ENCODE measurements at regions not wholly inside any gene's neighbourhood (a gene's known extent, or its start where the extent isn't known, plus 50 kb on each side); places are given as distances from the start of the nearest gene placed in this dataset.
A peak's percentile ranks its signal among the peaks of the same experiment; 100 is the strongest.
"Not testable (repeated sequence)": the region's sequence is repeated elsewhere in the genome, so short reads cannot be mapped to it uniquely, and the experiment has no call there.

DNA sequence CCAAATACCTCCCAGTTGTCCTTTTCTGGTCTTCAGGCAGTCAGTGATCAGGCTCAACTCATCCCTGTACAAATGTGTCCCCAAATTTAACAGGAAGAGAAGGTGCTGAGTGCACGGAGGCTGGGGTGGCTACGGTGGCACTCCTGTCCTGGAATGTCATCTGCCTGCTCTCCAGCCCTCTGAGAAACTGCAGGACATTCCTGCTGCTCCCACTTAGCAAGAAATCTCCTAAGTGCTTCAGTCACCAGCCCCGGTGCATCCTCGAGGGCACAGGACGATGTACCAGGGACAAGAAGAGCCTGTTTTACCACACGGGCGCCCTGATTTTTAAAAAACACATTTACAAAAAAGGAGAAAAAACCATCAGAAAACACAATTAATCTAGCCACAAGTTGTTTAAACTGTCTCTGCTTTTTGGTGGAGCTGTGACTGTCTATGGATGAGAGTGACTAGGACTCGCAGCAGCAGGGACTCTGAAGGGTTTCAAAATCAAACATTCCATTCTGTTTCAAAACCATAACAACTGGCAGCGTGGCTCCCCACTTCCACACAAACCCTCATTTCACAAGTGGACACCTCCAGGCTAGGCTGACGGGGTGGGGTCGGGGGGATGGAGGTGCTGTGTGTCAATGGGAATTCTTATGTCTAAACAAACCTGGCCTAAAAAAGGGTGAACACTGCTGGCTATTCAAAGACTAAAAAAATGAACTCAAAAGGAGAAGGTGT is 65.3 kb upstream of the CNEP1R1 start:
- DNase-seq = no peak
- no CpG with 5 or more reads among the region's 11 CpGs for WGBS (ENCODE audit: insufficient coverage, low lambda C conversion rate)
- no peaks in the 10 kb centered on the region for H3K9me3 ChIP-seq (ENCODE audit: control insufficient read depth, low read depth, low read length)
- no peaks in the 10 kb centered on the region for H3K36me3 ChIP-seq (ENCODE audit: control insufficient read depth, insufficient read depth, low read length)
- no peak overlapping the region for H3K27ac ChIP-seq (ENCODE audit: low read length)
- H3K4me3 ChIP-seq (ENCODE audit: low read length) = no peak overlapping the region
- no peaks in the 10 kb centered on the region for H3K4me1 ChIP-seq (ENCODE audit: control insufficient read depth, insufficient read depth, low read length)
- H3K27me3 ChIP-seq (ENCODE audit: control insufficient read depth, insufficient read depth, low read length) = no peaks in the 10 kb centered on the region

- no peaks in the 10 kb centered on the region for H3K4me1 ChIP-seq (ENCODE audit: control insufficient read depth, insufficient read depth, low read length)
- DNase-seq = no peak
- no peaks in the 10 kb centered on the region for H3K9me3 ChIP-seq (ENCODE audit: control insufficient read depth, low read depth, low read length)
- no peaks in the 10 kb centered on the region for H3K36me3 ChIP-seq (ENCODE audit: control insufficient read depth, insufficient read depth, low read length)
- no CpG with 5 or more reads among the region's 3 CpGs for WGBS (ENCODE audit: insufficient coverage, low lambda C conversion rate)
- H3K4me3 ChIP-seq (ENCODE audit: low read length) = no peak overlapping the region
- H3K27ac ChIP-seq (ENCODE audit: low read length) = no peak overlapping the region
- H3K27me3 ChIP-seq (ENCODE audit: control insufficient read depth, insufficient read depth, low read length) = no peaks in the 10 kb centered on the region
These were observed 63.9 kb upstream of the CNEP1R1 start for GRCh38 chr16:49961089-49961488.

DNA sequence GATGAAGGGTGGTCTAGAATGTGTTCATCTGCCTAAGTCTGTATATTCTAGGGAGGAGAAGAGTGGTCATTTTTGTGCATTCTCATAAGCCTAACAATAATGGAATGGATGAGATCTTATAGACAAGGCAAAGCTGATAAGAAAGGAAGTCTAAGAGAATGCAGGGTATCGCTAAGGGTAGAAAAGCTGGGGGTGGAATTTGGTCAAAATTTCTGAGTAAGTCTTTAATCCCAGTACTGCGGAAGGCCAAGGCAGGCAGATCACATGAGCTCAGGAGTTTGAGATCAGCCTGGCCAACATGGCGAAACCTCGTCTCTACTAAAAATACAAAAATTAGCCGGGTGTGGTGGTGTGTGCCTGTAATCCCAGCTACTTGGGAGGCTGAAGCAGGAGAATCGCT is 62.5 kb upstream of the CNEP1R1 start:
- not testable (repeated sequence) for H3K4me1 ChIP-seq (ENCODE audit: control insufficient read depth, insufficient read depth, low read length); H3K4me3 ChIP-seq (ENCODE audit: low read length); H3K36me3 ChIP-seq (ENCODE audit: control insufficient read depth, insufficient read depth, low read length); H3K9me3 ChIP-seq (ENCODE audit: control insufficient read depth, low read depth, low read length); H3K27ac ChIP-seq (ENCODE audit: low read length); DNase-seq; H3K27me3 ChIP-seq (ENCODE audit: control insufficient read depth, insufficient read depth, low read length)
- 100% methylated on average over 1 of the region's 6 CpGs for WGBS (ENCODE audit: insufficient coverage, low lambda C conversion rate)

GRCh38 chr16:49964316-49964715 is 60.7 kb upstream of the CNEP1R1 start:
- Histone ChIP-seq H3K4me1 (ENCODE audit: control insufficient read depth, insufficient read depth, low read length) (no peaks in the 10 kb centered on the region), H3K4me3 (ENCODE audit: low read length) (no peak overlapping the region), H3K27me3 (ENCODE audit: control insufficient read depth, insufficient read depth, low read length) (peaks cover 11% of the 10 kb centered on the region), H3K36me3 (ENCODE audit: control insufficient read depth, insufficient read depth, low read length) (no peaks in the 10 kb centered on the region), H3K27ac (ENCODE audit: low read length) (no peak overlapping the region), H3K9me3 (ENCODE audit: control insufficient read depth, low read depth, low read length) (no peaks in the 10 kb centered on the region)
- no CpG with 5 or more reads among the region's 4 CpGs for WGBS (ENCODE audit: insufficient coverage, low lambda C conversion rate)
- no peak for DNase-seq

- no CpG with 5 or more reads among the region's 2 CpGs for WGBS (ENCODE audit: insufficient coverage, low lambda C conversion rate)
- no peak overlapping the region for H3K4me3 ChIP-seq (ENCODE audit: low read length)
- H3K36me3 ChIP-seq (ENCODE audit: control insufficient read depth, insufficient read depth, low read length) = no peaks in the 10 kb centered on the region
- H3K4me1 ChIP-seq (ENCODE audit: control insufficient read depth, insufficient read depth, low read length) = no peaks in the 10 kb centered on the region
- no peaks in the 10 kb centered on the region for H3K9me3 ChIP-seq (ENCODE audit: control insufficient read depth, low read depth, low read length)
- DNase-seq = no peak
- H3K27me3 ChIP-seq (ENCODE audit: control insufficient read depth, insufficient read depth, low read length) = peaks cover 16% of the 10 kb centered on the region
- no peak overlapping the region for H3K27ac ChIP-seq (ENCODE audit: low read length)
These were observed 60.1 kb upstream of the CNEP1R1 start for GRCh38 chr16:49964973-49965372.

DNA sequence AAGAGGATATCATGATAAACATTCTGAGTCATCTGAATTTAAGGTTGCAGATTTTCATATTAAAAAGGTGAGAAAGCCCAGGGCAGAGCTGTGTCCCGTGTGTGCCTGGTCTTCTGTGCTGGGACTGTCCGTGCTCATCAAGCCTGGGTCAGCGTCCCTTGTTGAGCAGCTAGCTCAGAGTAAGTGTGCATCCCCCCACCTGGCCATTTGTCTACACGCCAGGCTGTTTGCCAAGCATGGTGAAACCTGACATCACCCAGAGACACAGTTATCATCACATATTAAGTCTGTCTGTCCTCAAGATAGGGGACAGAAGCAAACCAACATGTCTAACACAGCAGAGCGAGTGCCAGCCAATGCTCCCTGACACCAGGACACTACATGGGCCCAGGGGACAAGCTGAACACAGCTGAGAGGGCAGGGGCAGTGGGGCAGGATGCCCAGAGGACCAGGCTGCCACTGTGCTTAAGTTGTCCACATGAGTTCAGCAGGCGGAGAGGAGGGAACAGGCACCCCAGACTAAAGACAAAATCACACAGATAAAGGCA is 57.9 kb upstream of the CNEP1R1 start:
- Histone ChIP-seq H3K36me3 (ENCODE audit: control insufficient read depth, insufficient read depth, low read length) (no peaks in the 10 kb centered on the region), H3K9me3 (ENCODE audit: control insufficient read depth, low read depth, low read length) (no peaks in the 10 kb centered on the region), H3K27ac (ENCODE audit: low read length) (no peak overlapping the region), H3K4me3 (ENCODE audit: low read length) (no peak overlapping the region), H3K4me1 (ENCODE audit: control insufficient read depth, insufficient read depth, low read length) (no peaks in the 10 kb centered on the region), H3K27me3 (ENCODE audit: control insufficient read depth, insufficient read depth, low read length) (peaks cover 19% of the 10 kb centered on the region)
- no peak for DNase-seq
- no CpG with 5 or more reads among the region's 6 CpGs for WGBS (ENCODE audit: insufficient coverage, low lambda C conversion rate)

DNA sequence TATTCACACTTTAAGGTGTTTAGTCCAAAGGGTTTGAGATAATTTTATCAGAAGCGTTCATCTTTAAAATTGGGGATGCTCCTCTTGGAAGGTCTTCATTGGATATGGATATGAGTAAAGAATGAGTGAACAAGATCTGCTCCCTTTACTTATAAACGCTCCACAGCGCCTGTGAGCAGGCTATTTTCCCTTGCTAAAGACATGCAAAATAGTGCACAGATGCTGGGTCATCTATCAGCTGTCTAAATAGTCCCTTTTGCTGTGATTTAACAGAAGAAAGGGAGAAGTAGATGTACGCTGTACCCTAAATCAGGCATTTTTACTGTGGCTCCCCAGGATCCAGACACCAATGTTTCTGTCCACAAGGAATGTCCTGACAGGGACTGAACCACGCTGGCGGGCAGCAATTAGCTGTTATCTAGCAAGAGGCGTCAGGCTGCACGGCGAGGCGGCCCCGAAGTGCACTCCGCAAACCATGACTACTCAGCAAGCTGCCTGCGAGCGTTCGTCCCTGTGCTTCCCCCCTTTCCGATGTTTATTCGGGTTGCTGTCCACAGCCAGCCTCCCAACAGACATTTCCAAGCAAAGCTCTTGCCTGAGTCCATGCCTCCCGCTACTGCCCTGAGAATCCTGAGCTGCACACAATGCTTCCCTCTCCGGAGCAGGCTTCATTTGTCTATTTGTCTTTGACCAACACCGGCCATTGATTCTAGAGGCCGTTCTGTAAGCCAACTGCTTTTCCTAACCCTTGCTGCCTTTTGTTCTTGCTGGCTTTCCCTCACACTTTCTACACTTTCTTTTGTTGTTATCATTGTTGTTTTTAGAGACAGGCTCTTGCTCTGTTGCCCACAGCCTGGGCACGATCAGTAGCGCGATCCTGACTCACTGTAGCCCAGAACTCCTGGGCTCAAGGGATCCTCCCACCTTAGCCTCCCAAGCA is 55.7 kb upstream of the CNEP1R1 start:
- H3K4me1 ChIP-seq (ENCODE audit: control insufficient read depth, insufficient read depth, low read length) = no peaks in the 10 kb centered on the region
- WGBS (ENCODE audit: insufficient coverage, low lambda C conversion rate) = 46% methylated on average over 4 of the region's 24 CpGs
- no peak overlapping the region for H3K27ac ChIP-seq (ENCODE audit: low read length)
- H3K36me3 ChIP-seq (ENCODE audit: control insufficient read depth, insufficient read depth, low read length) = no peaks in the 10 kb centered on the region
- H3K27me3 ChIP-seq (ENCODE audit: control insufficient read depth, insufficient read depth, low read length) = peaks cover 19% of the 10 kb centered on the region
- peak; percentile 19 to 51 for DNase-seq
- no peak overlapping the region for H3K4me3 ChIP-seq (ENCODE audit: low read length)
- no peaks in the 10 kb centered on the region for H3K9me3 ChIP-seq (ENCODE audit: control insufficient read depth, low read depth, low read length)

DNA sequence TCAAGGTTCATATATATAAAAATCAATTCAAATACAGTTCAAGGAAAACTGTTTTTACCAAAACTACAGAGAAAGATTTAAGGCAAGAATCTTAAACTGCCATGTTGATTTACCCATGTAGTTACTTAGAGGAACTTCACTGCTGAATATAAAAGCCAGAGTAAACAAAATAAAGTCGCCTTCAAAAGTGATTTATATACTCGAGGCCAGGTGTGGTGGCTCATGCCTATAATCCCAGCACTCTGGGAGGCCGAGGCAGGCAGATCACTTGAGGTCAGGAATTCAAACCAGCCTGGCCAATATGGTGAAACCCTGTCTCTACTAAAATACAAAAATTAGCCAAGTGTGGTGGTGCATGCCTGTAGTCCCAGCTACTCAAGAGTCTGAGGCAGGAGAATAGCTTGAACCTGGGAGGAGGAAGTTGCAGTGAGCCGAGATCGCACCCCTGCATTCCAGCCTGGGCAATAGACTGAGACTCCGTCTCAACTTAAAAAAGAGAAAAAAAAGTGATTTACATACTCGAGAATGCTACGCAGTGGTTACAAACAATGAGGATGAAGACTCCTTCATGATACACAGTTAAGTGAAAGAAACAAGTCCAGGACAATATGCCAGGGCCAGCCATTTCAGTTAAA is 54.1 kb upstream of the CNEP1R1 start:
- Histone ChIP-seq H3K4me3 (ENCODE audit: low read length) (no peak overlapping the region), H3K27ac (ENCODE audit: low read length) (no peak overlapping the region), H3K9me3 (ENCODE audit: control insufficient read depth, low read depth, low read length) (no peaks in the 10 kb centered on the region), H3K4me1 (ENCODE audit: control insufficient read depth, insufficient read depth, low read length) (no peaks in the 10 kb centered on the region), H3K27me3 (ENCODE audit: control insufficient read depth, insufficient read depth, low read length) (peaks cover 19% of the 10 kb centered on the region), H3K36me3 (ENCODE audit: control insufficient read depth, insufficient read depth, low read length) (no peaks in the 10 kb centered on the region)
- WGBS (ENCODE audit: insufficient coverage, low lambda C conversion rate) = 83% methylated on average over 2 of the region's 8 CpGs
- DNase-seq = no peak

DNA sequence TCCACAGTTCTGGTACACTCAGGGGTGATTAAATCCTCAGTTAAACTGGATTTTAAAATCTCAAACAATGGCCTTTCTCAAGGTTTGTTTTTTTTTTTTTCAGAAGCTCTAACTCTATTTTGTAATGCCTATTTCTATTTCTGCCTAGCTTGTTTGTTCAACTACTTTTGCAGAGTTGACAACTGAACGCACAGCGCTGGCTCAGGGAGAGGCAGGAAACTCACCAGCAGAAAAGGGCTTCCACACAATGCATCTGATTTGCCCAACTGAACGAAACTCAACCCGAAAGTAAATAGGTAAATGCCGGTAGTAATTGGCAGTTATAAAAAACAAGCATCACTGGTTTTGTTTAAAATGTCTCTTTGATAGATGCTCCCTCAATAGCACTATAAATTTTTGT is 52.7 kb upstream of the CNEP1R1 start:
- WGBS (ENCODE audit: insufficient coverage, low lambda C conversion rate) = no CpG with 5 or more reads among the region's 5 CpGs
- no peaks in the 10 kb centered on the region for H3K9me3 ChIP-seq (ENCODE audit: control insufficient read depth, low read depth, low read length)
- H3K27me3 ChIP-seq (ENCODE audit: control insufficient read depth, insufficient read depth, low read length) = peaks cover 15% of the 10 kb centered on the region
- DNase-seq = no peak
- no peak overlapping the region for H3K27ac ChIP-seq (ENCODE audit: low read length)
- H3K36me3 ChIP-seq (ENCODE audit: control insufficient read depth, insufficient read depth, low read length) = no peaks in the 10 kb centered on the region
- H3K4me1 ChIP-seq (ENCODE audit: control insufficient read depth, insufficient read depth, low read length) = no peaks in the 10 kb centered on the region
- no peak overlapping the region for H3K4me3 ChIP-seq (ENCODE audit: low read length)

DNA sequence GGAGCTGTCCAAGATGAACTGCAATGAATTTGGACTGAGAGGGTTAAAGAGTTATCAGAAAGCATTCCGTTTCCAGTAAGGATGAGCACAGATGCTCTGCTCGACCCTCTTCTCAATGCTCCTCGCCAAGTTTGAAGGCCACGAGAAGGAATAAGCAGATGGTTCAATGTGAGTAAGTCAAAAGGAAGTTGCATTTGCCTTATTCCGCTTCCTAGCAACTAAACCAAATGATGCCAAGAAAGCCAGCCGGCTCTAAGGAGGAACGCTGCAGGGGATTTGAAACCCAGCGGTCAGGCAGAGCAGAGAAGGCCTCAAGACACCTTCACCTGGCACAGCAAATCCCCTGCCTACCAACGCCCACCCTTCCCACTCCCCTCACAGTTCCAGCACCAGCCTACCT is 52.1 kb upstream of the CNEP1R1 start:
- 80% methylated on average over 1 of the region's 9 CpGs for WGBS (ENCODE audit: insufficient coverage, low lambda C conversion rate)
- no peak for DNase-seq
- no peak overlapping the region for H3K4me3 ChIP-seq (ENCODE audit: low read length)

More for the DNA sequence above, 52.1 kb upstream of the CNEP1R1 start:
- Histone ChIP-seq H3K27ac (ENCODE audit: low read length) (no peak overlapping the region), H3K4me1 (ENCODE audit: control insufficient read depth, insufficient read depth, low read length) (no peaks in the 10 kb centered on the region), H3K36me3 (ENCODE audit: control insufficient read depth, insufficient read depth, low read length) (no peaks in the 10 kb centered on the region), H3K27me3 (ENCODE audit: control insufficient read depth, insufficient read depth, low read length) (peaks cover 9% of the 10 kb centered on the region), H3K9me3 (ENCODE audit: control insufficient read depth, low read depth, low read length) (no peaks in the 10 kb centered on the region)

All from large intestine (tissue), 3 donors.